Left ventricle myocardium inferior (tissue), 1 donor: ENCODE measurements at regions not wholly inside any gene's neighbourhood (a gene's known extent, or its start where the extent isn't known, plus 50 kb on each side); places are given as distances from the start of the nearest gene placed in this dataset.

Experiments used
- DNase-seq: peaks from one replicate; pipeline ENCODE4 v3.0.0-alpha.2; 2020
- H3K27ac ChIP-seq: fragments of 200-600 bp; replicated peaks from 2 replicates; pipeline ENCODE4 v1.8.0; 2021
- H3K27me3 ChIP-seq: fragments of 200-600 bp; 2 replicates; pipeline ENCODE4 v1.8.0; 2021; ENCODE audit warnings: low read depth
- H3K36me3 ChIP-seq: fragments of 200-600 bp; 2 replicates; pipeline ENCODE4 v1.8.0; 2021
- H3K4me1 ChIP-seq: fragments of 200-600 bp; 2 replicates; pipeline ENCODE4 v1.8.0; 2021
- H3K4me3 ChIP-seq: fragments of 200-600 bp; 2 replicates; pipeline ENCODE4 v1.8.0; 2021; ENCODE audit warnings: mild to moderate bottlenecking, moderate library complexity
- H3K9me3 ChIP-seq: fragments of 200-600 bp; replicated peaks from 2 replicates; pipeline ENCODE4 v1.8.0; 2021
- CTCF ChIP-seq: fragments of 200-600 bp; IDR thresholded peaks from 2 replicates; pipeline ENCODE4 v1.8.0; 2021; ENCODE audit warnings: antibody characterized with exemption, mild to moderate bottlenecking, borderline replicate concordance
- intact Hi-C: fragments of 100-400 bp; cut with micrococcal nuclease; formaldehyde crosslinking; loops from one replicate; pipeline ENCODE4 v1.11.0; 2022
- donor health status: DM: no; HTN: yes; CAD: no; lungs with severe emphysema.

- H3K9me3 ChIP-seq: peaks cover 29% of the 10 kb centered on the region
- no peaks in the 10 kb centered on the region for H3K36me3 ChIP-seq
- H3K4me1 ChIP-seq: no peaks in the 10 kb centered on the region
- intact Hi-C loops: no loop called here
- TF ChIP-seq CTCF: no peak
- H3K4me3 ChIP-seq: no peak overlapping the region
- H3K27me3 ChIP-seq: no peaks in the 10 kb centered on the region
- DNase-seq: no peak
- no peak overlapping the region for H3K27ac ChIP-seq
These were observed 131.6 kb upstream of the BMP4 start for GRCh38 chr14:54088271-54088670.

- H3K27me3 ChIP-seq: no peaks in the 10 kb centered on the region
- DNase-seq: no peak
- no peaks in the 10 kb centered on the region for H3K4me1 ChIP-seq
- TF ChIP-seq CTCF: no peak
- peaks cover 49% of the 10 kb centered on the region for H3K9me3 ChIP-seq
- H3K4me3 ChIP-seq: no peak overlapping the region
- no peak overlapping the region for H3K27ac ChIP-seq
- H3K36me3 ChIP-seq: no peaks in the 10 kb centered on the region
- intact Hi-C loops: no loop called here
These were observed 133.6 kb upstream of the BMP4 start for GRCh38 chr14:54090274-54090673.

- no peak overlapping the region for H3K4me3 ChIP-seq
- no peak for TF ChIP-seq CTCF
- DNase-seq: no peak
- peaks cover 58% of the 10 kb centered on the region for H3K9me3 ChIP-seq
- H3K27me3 ChIP-seq: no peaks in the 10 kb centered on the region
- intact Hi-C loops: no loop called here
- H3K27ac ChIP-seq: no peak overlapping the region
- no peaks in the 10 kb centered on the region for H3K36me3 ChIP-seq
- H3K4me1 ChIP-seq: no peaks in the 10 kb centered on the region
These were observed 138.1 kb upstream of the BMP4 start for GRCh38 chr14:54094765-54095164.

- no peak for TF ChIP-seq CTCF
- H3K4me3 ChIP-seq: no peak overlapping the region
- H3K9me3 ChIP-seq: peaks cover 27% of the 10 kb centered on the region
- DNase-seq: no peak
- H3K27me3 ChIP-seq: no peaks in the 10 kb centered on the region
- no peaks in the 10 kb centered on the region for H3K4me1 ChIP-seq
- H3K36me3 ChIP-seq: no peaks in the 10 kb centered on the region
- intact Hi-C loops: no loop called here
- H3K27ac ChIP-seq: no peak overlapping the region
These were observed 141.9 kb upstream of the BMP4 start for GRCh38 chr14:54098536-54098935.

- DNase-seq: no peak
- H3K27ac ChIP-seq: no peak overlapping the region
- H3K27me3 ChIP-seq: no peaks in the 10 kb centered on the region
- H3K36me3 ChIP-seq: no peaks in the 10 kb centered on the region
- H3K9me3 ChIP-seq: no peaks in the 10 kb centered on the region
- H3K4me3 ChIP-seq: no peak overlapping the region
- peaks cover 2% of the 10 kb centered on the region for H3K4me1 ChIP-seq
- intact Hi-C loops: no loop called here
- TF ChIP-seq CTCF: no peak
These were observed 145.4 kb upstream of the BMP4 start for GRCh38 chr14:54102051-54102456.

GRCh38 chr14:54102530-54102929, 145.9 kb upstream of the BMP4 start:
- H3K4me3 ChIP-seq: no peak overlapping the region
- H3K27me3 ChIP-seq: no peaks in the 10 kb centered on the region
- no peaks in the 10 kb centered on the region for H3K36me3 ChIP-seq
- DNase-seq: no peak
- peaks cover 7% of the 10 kb centered on the region for H3K4me1 ChIP-seq
- H3K9me3 ChIP-seq: no peaks in the 10 kb centered on the region
- no peak overlapping the region for H3K27ac ChIP-seq
- intact Hi-C loops: no loop called here
- no peak for TF ChIP-seq CTCF
